ENCODE measurements at regions not wholly inside any gene's neighbourhood (a gene's known extent, or its start where the extent isn't known, plus 50 kb on each side); places are given as distances from the start of the nearest gene placed in this dataset.

GRCh38 chr3:191696348-191696747 lies 235.4 kb downstream of the PYDC2 start:
- Histone ChIP-seq H3F3A (ENCODE audit: low read depth) (no peaks in the 10 kb centered on the region), H4K20me1 (ENCODE audit: low read depth) (no peaks in the 10 kb centered on the region), H3K27me3 (no peaks in the 10 kb centered on the region), H2AFZ (replicated peaks) (no peak overlapping the region), H3K27ac (no peak overlapping the region), H3K36me3 (no peaks in the 10 kb centered on the region), H3K9ac (no peak overlapping the region), H3K4me3 (no peak overlapping the region), H3K9me3 (ENCODE audit: low read depth) (no peaks in the 10 kb centered on the region), H3K4me2 (no peak overlapping the region), H3K4me1 (no peaks in the 10 kb centered on the region), H3K79me2 (ENCODE audit: low read depth) (no peaks in the 10 kb centered on the region)
- H3K27ac Mint-ChIP-seq, result no peak overlapping the region
- H3K27me3 Mint-ChIP-seq (ENCODE audit: insufficient read depth, low read depth), result no peaks in the 10 kb centered on the region
- H3K9me3 Mint-ChIP-seq, result peaks cover 14% of the 10 kb centered on the region
- H3K4me3 Mint-ChIP-seq, result no peak overlapping the region
- DNase-seq (ENCODE audit: low spot score), result no peak
- H3K36me3 Mint-ChIP-seq, result no peaks in the 10 kb centered on the region
- no peak for TF ChIP-seq EZH2 (IDR thresholded peaks at IDR 0.05)
- TF ChIP-seq CTCF (IDR thresholded peaks at IDR 0.05), result no peak
- TF ChIP-seq EZH2phosphoT487 (IDR thresholded peaks at IDR 0.05), result no peak
- peaks cover 13% of the 10 kb centered on the region for H3K4me1 Mint-ChIP-seq

- Histone ChIP-seq H3K4me1 (no peaks in the 10 kb centered on the region), H3K27ac (no peak overlapping the region)
- peaks cover 9% of the 10 kb centered on the region for H3K4me1 Mint-ChIP-seq
Observed at GRCh38 chr3:191699546-191699945, 238.6 kb downstream of the PYDC2 start.

GRCh38 chr3:191702121-191702520 lies 241.2 kb downstream of the PYDC2 start:
- H3K4me1 Mint-ChIP-seq, result no peaks in the 10 kb centered on the region
- H3K27ac Mint-ChIP-seq, result no peak overlapping the region
- H3K4me2 ChIP-seq, result no peak overlapping the region
- H3K4me3 Mint-ChIP-seq, result no peak overlapping the region
- no peaks in the 10 kb centered on the region for H3K9me3 ChIP-seq (ENCODE audit: low read depth)
- H3K27me3 Mint-ChIP-seq (ENCODE audit: insufficient read depth, low read depth), result no peaks in the 10 kb centered on the region
- H3K27me3 ChIP-seq, result no peaks in the 10 kb centered on the region
- no peak for DNase-seq (ENCODE audit: low spot score)
- no peak for TF ChIP-seq CTCF (IDR thresholded peaks at IDR 0.05)
- TF ChIP-seq EZH2 (IDR thresholded peaks at IDR 0.05), result no peak
- no peak for TF ChIP-seq EZH2phosphoT487 (IDR thresholded peaks at IDR 0.05)
- H4K20me1 ChIP-seq (ENCODE audit: low read depth), result no peaks in the 10 kb centered on the region
- H3K9me3 Mint-ChIP-seq, result peaks cover 23% of the 10 kb centered on the region
- no peak overlapping the region for H3K9ac ChIP-seq
- H2AFZ ChIP-seq (replicated peaks), result no peak overlapping the region
- H3K27ac ChIP-seq, result no peak overlapping the region
- no peak overlapping the region for H3K4me3 ChIP-seq
- peaks cover 4% of the 10 kb centered on the region for H3K36me3 Mint-ChIP-seq
- H3K79me2 ChIP-seq (ENCODE audit: low read depth), result no peaks in the 10 kb centered on the region
- H3K36me3 ChIP-seq, result no peaks in the 10 kb centered on the region
- H3K4me1 ChIP-seq, result no peaks in the 10 kb centered on the region
- H3F3A ChIP-seq (ENCODE audit: low read depth), result no peaks in the 10 kb centered on the region

More at GRCh38 chr3:191699546-191699945, 238.6 kb downstream of the PYDC2 start:
- Histone ChIP-seq H3K9ac (no peak overlapping the region), H4K20me1 (ENCODE audit: low read depth) (no peaks in the 10 kb centered on the region), H3K9me3 (ENCODE audit: low read depth) (no peaks in the 10 kb centered on the region), H3K79me2 (ENCODE audit: low read depth) (no peaks in the 10 kb centered on the region), H2AFZ (replicated peaks) (no peak overlapping the region), H3K36me3 (no peaks in the 10 kb centered on the region), H3K4me3 (no peak overlapping the region), H3K4me2 (no peak overlapping the region), H3K27me3 (no peaks in the 10 kb centered on the region), H3F3A (ENCODE audit: low read depth) (no peaks in the 10 kb centered on the region)
- DNase-seq (ENCODE audit: low spot score), result no peak
- Mint-ChIP-seq H3K27ac (no peak overlapping the region), H3K36me3 (peaks cover 2% of the 10 kb centered on the region), H3K4me3 (no peak overlapping the region), H3K27me3 (ENCODE audit: insufficient read depth, low read depth) (no peaks in the 10 kb centered on the region), H3K9me3 (peaks cover 17% of the 10 kb centered on the region)
- TF ChIP-seq EZH2phosphoT487 (IDR thresholded peaks at IDR 0.05) (no peak), CTCF (IDR thresholded peaks at IDR 0.05) (no peak), EZH2 (IDR thresholded peaks at IDR 0.05) (no peak)

All from neural progenitor cell (in vitro differentiated cells).